Activated CD8-positive, alpha-beta memory T cell treated with anti-CD3 and anti-CD28 coated beads for 48 hours (primary cell): ENCODE measurements at regions not wholly inside any gene's neighbourhood (a gene's known extent, or its start where the extent isn't known, plus 50 kb on each side); places are given as distances from the start of the nearest gene placed in this dataset.

ENCODE experiments used
- DNase-seq, 3 experiments: peaks; one replicate each; pipeline ENCODE4 v3.0.0-alpha.2; 2020; ENCODE audit warnings: low read depth in 2 of 3, low spot score in 2 of 3

- DNase-seq: no peak
These were observed 570.5 kb upstream of the ARGLU1 start for GRCh38 chr13:107138486-107138885.

- no peak for DNase-seq
These were observed 566.0 kb upstream of the ARGLU1 start for GRCh38 chr13:107133950-107134349.

GRCh38 chr13:107130566-107130965 lies 562.6 kb upstream of the ARGLU1 start:
- no peak for DNase-seq

GRCh38 chr13:107124730-107125129 lies 556.8 kb upstream of the ARGLU1 start:
- no peak for DNase-seq

- DNase-seq: no peak
These were observed 556.3 kb upstream of the ARGLU1 start for GRCh38 chr13:107124129-107124718.

- DNase-seq: no peak
These were observed 553.9 kb upstream of the ARGLU1 start for GRCh38 chr13:107121793-107122192.

GRCh38 chr13:107119989-107120881 lies 552.3 kb upstream of the ARGLU1 start:
- DNase-seq: no peak

- no peak for DNase-seq
These were observed 550.6 kb upstream of the ARGLU1 start for GRCh38 chr13:107118506-107118905.

- DNase-seq: no peak
These were observed 549.5 kb upstream of the ARGLU1 start for GRCh38 chr13:107117327-107118012.

GRCh38 chr13:107113387-107113786 lies 545.5 kb upstream of the ARGLU1 start:
- no peak for DNase-seq

- no peak for DNase-seq
These were observed 543.3 kb upstream of the ARGLU1 start for GRCh38 chr13:107111248-107111647.

GRCh38 chr13:107104631-107105030 lies 536.7 kb upstream of the ARGLU1 start:
- no peak for DNase-seq

GRCh38 chr13:107102676-107103075 lies 534.7 kb upstream of the ARGLU1 start:
- DNase-seq: no peak

- no peak for DNase-seq
These were observed 531.7 kb upstream of the ARGLU1 start for GRCh38 chr13:107099661-107100060.

- no peak for DNase-seq
These were observed 530.0 kb upstream of the ARGLU1 start for GRCh38 chr13:107097916-107098315.

- DNase-seq: no peak
These were observed 527.9 kb upstream of the ARGLU1 start for GRCh38 chr13:107095876-107096275.

GRCh38 chr13:107091861-107092260 lies 523.9 kb upstream of the ARGLU1 start:
- DNase-seq: no peak

GRCh38 chr13:107091428-107091827 lies 523.5 kb upstream of the ARGLU1 start:
- DNase-seq: no peak

GRCh38 chr13:107088061-107088460 lies 520.1 kb upstream of the ARGLU1 start:
- DNase-seq: no peak

GRCh38 chr13:107079423-107080049 lies 511.6 kb upstream of the ARGLU1 start:
- DNase-seq: no peak

- DNase-seq: no peak
These were observed 510.4 kb upstream of the ARGLU1 start for GRCh38 chr13:107078229-107078765.
